SU-DHL-6 (cell line): ENCODE measurements at regions not wholly inside any gene's neighbourhood (a gene's known extent, or its start where the extent isn't known, plus 50 kb on each side); places are given as distances from the start of the nearest gene placed in this dataset.

Source experiments
- CTCF ChIP-seq: fragments of 200-600 bp; sonication (generic); IDR thresholded peaks from one replicate; pipeline ENCODE4 v1.5.1; 2017; ENCODE audit warnings: antibody characterized with exemption, mild to moderate bottlenecking, low read length, moderate library complexity; ENCODE audit not compliant: insufficient read depth, poor library complexity, severe bottlenecking
- EZH2phosphoT487 ChIP-seq: fragments of 200-600 bp; sonication (generic), shearing (Covaris generic); conservative IDR thresholded peaks from 2 replicates; pipeline ENCODE4 v1.6.1; 2018; ENCODE audit warnings: mild to moderate bottlenecking, antibody characterized with exemption, low read length, moderate library complexity, mixed read lengths

GRCh38 chr9:12915366-12915954, 140.6 kb downstream of the LURAP1L start:
- no peak for TF ChIP-seq CTCF
- no peak for TF ChIP-seq EZH2phosphoT487
